ENCODE measurements at regions not wholly inside any gene's neighbourhood (a gene's known extent, or its start where the extent isn't known, plus 50 kb on each side); places are given as distances from the start of the nearest gene placed in this dataset.

GRCh38 chr22:27273853-27274252 is 527.7 kb downstream of the MN1 start:
- TF ChIP-seq, protein P1, sequence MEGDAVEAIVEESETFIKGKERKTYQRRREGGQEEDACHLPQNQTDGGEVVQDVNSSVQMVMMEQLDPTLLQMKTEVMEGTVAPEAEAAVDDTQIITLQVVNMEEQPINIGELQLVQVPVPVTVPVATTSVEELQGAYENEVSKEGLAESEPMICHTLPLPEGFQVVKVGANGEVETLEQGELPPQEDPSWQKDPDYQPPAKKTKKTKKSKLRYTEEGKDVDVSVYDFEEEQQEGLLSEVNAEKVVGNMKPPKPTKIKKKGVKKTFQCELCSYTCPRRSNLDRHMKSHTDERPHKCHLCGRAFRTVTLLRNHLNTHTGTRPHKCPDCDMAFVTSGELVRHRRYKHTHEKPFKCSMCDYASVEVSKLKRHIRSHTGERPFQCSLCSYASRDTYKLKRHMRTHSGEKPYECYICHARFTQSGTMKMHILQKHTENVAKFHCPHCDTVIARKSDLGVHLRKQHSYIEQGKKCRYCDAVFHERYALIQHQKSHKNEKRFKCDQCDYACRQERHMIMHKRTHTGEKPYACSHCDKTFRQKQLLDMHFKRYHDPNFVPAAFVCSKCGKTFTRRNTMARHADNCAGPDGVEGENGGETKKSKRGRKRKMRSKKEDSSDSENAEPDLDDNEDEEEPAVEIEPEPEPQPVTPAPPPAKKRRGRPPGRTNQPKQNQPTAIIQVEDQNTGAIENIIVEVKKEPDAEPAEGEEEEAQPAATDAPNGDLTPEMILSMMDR (IDR thresholded peaks at IDR 0.05) = no peak
- TF ChIP-seq POLR2AphosphoS5 (IDR thresholded peaks at IDR 0.05; ENCODE audit: insufficient read depth in 1 of 2, low read depth in 1 of 2) = no peak
- TF ChIP-seq POLR2A (IDR thresholded peaks at IDR 0.05) = no peak

Measured in vagina (tissue), 2 donors.